Osteoblast (primary cell): ENCODE measurements at regions not wholly inside any gene's neighbourhood (a gene's known extent, or its start where the extent isn't known, plus 50 kb on each side); places are given as distances from the start of the nearest gene placed in this dataset.
A peak's percentile ranks its signal among the peaks of the same experiment; 100 is the strongest.

ENCODE experiments used
- DNase-seq: peaks from one replicate; pipeline ENCODE4 v3.0.0; 2011; ENCODE audit warnings: low spot score, mixed read lengths; ENCODE audit not compliant: insufficient read length; ENCODE audit errors: missing footprints
- H2AFZ ChIP-seq: 2 replicates; pipeline ENCODE4 v1.6.0; 2011; ENCODE audit warnings: mild to moderate bottlenecking, low read length
- H3K27ac ChIP-seq: 2 replicates; pipeline ENCODE4 v1.5.1; 2011; ENCODE audit warnings: mild to moderate bottlenecking, low read depth, low read length, moderate library complexity
- H3K27me3 ChIP-seq: 2 replicates; pipeline ENCODE4 v1.6.0; 2012; ENCODE audit warnings: mild to moderate bottlenecking, control low read depth, inconsistent platforms, low read length, moderate library complexity; ENCODE audit not compliant: insufficient read depth
- H3K36me3 ChIP-seq: 2 replicates; pipeline ENCODE4 v1.5.1; 2011; ENCODE audit warnings: mild to moderate bottlenecking, low read length, control low read depth, moderate library complexity; ENCODE audit not compliant: insufficient read depth
- H3K4me1 ChIP-seq: 2 replicates; pipeline ENCODE4 v1.5.1; 2011; ENCODE audit warnings: mild to moderate bottlenecking, low read length, control low read depth, moderate library complexity; ENCODE audit not compliant: insufficient read depth
- H3K4me2 ChIP-seq: 2 replicates; pipeline ENCODE4 v1.6.0; 2011; ENCODE audit warnings: mild to moderate bottlenecking, low read length; ENCODE audit not compliant: insufficient read depth
- H3K4me3 ChIP-seq: fragments of 200-600 bp; sonication (generic); 3 replicates; pipeline ENCODE4 v1.5.1; 2012; ENCODE audit warnings: mild to moderate bottlenecking, low read length, inconsistent platforms; ENCODE audit not compliant: insufficient read depth
- H3K79me2 ChIP-seq: 2 replicates; pipeline ENCODE4 v1.6.0; 2012; ENCODE audit warnings: mild to moderate bottlenecking, low read length, control low read depth, inconsistent platforms; ENCODE audit not compliant: insufficient read depth
- H3K9me3 ChIP-seq: 2 replicates; pipeline ENCODE4 v1.5.1; 2011; ENCODE audit warnings: low read depth, low read length, control low read depth
- H4K20me1 ChIP-seq: 2 replicates; pipeline ENCODE4 v1.6.0; 2012; ENCODE audit warnings: mild to moderate bottlenecking, low read length, control low read depth; ENCODE audit not compliant: insufficient read depth
- TF ChIP-seq, protein P1 (sequence below): IDR thresholded peaks from 2 replicates; pipeline ENCODE4 v1.5.1; 2011; ENCODE audit warnings: mild to moderate bottlenecking, low read depth, low read length, moderate library complexity; ENCODE audit errors: extremely low read depth

DNA sequence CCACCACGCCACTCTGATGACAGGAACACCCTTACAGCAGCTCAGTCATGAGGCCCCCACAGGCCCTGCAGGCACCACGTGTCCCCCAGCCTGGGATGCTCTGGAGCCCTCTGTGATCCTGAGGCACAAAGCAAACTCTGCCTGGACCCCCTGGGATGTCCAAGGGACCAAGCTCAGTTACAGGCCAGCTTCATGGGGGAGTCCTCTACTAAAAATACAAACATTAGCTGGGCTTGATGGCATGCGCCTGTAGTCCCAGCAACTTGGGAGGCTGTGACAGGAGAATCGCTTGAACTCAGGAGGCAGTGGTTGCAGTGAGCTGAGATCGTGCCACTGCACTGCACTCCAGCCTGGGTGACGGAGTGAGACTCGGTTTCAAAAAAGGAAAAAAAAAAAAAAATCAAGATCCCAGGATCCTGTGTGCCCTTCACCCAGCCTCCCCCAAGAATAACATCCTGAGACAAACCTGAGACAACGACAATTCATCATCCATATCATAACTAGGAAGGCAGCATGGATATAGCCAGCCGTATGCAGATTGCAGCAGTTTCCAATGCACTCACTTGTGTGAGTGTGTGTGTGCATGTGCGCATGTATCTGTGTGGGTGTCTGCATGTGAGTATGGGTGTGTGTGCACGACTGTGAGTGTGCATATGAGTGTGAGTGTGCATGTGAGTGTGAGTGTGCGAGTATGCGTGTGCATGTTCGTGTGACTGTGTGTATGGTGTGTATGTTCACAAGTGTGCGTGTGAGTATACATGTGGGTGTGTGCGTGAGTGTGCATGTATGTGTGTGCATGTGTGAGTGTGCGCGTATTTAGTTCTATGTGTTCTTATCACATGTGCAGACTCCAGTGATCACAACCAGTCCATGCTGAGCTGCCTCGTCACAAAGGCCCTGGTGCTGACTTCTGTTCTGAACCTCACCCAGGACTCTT, 52.1 kb downstream of the NCOR2 start:
- no peak overlapping the region for H2AFZ ChIP-seq
- H3K36me3 ChIP-seq, result peaks cover 10% of the 10 kb centered on the region
- H3K27ac ChIP-seq, result no peak overlapping the region
- H3K9me3 ChIP-seq, result no peaks in the 10 kb centered on the region
- H3K79me2 ChIP-seq, result peaks cover 75% of the 10 kb centered on the region
- no peak overlapping the region for H3K4me2 ChIP-seq
- H4K20me1 ChIP-seq, result peaks cover 83% of the 10 kb centered on the region
- no peak overlapping the region for H3K4me3 ChIP-seq
- peaks cover 59% of the 10 kb centered on the region for H3K4me1 ChIP-seq
- no peak for DNase-seq
- no peaks in the 10 kb centered on the region for H3K27me3 ChIP-seq
- TF ChIP-seq, protein P1, sequence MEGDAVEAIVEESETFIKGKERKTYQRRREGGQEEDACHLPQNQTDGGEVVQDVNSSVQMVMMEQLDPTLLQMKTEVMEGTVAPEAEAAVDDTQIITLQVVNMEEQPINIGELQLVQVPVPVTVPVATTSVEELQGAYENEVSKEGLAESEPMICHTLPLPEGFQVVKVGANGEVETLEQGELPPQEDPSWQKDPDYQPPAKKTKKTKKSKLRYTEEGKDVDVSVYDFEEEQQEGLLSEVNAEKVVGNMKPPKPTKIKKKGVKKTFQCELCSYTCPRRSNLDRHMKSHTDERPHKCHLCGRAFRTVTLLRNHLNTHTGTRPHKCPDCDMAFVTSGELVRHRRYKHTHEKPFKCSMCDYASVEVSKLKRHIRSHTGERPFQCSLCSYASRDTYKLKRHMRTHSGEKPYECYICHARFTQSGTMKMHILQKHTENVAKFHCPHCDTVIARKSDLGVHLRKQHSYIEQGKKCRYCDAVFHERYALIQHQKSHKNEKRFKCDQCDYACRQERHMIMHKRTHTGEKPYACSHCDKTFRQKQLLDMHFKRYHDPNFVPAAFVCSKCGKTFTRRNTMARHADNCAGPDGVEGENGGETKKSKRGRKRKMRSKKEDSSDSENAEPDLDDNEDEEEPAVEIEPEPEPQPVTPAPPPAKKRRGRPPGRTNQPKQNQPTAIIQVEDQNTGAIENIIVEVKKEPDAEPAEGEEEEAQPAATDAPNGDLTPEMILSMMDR, result no peak

DNA sequence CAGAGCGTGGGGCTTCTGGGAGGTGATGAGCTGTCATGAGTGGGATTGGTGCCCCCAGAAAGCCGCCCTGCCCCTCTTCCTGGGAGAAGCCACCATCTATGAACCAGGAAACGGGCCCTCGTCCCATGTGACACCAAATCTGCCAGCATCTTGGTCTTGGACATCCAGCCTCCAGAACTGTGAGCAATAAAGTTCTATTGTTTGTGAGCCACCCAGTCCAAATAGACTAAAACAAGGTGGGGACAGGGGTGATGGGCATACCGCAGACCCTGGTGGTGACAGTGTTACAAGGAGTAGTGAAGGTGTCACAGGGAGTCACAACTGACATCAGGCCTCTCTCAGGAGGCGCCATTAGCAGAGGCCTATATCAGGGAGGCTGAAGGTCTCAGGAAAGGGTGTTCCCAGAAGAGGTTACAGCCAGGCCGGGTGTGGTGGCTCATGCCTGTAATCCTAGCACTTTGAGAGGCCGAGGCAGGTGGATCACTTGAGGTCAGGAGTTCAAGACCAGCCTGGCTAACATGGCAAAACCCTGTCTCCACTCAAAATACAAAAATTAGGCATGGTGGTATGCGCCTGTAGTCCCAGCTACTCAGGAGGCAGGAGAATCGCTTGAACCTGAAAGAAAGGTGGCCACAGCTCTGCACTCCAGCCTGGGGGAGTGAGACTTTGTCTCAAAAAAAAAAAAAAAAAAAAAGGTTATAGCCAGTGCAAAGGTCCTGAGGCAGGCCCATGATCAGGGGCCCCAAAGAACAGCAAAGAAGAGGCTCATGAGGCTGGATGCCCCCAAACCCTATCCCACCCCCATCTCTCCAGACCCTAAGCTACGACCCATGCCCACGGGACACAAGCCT, 53.0 kb downstream of the NCOR2 start:
- DNase-seq, result no peak
- Histone ChIP-seq H3K9me3 (no peaks in the 10 kb centered on the region), H3K36me3 (peaks cover 10% of the 10 kb centered on the region), H2AFZ (no peak overlapping the region), H3K27ac (peak overlapping the region; percentile 95), H3K4me3 (no peak overlapping the region), H3K4me1 (peaks cover 57% of the 10 kb centered on the region), H4K20me1 (peaks cover 84% of the 10 kb centered on the region), H3K4me2 (no peak overlapping the region), H3K27me3 (no peaks in the 10 kb centered on the region), H3K79me2 (peaks cover 76% of the 10 kb centered on the region)
- TF ChIP-seq, protein P1, result no peak

DNA sequence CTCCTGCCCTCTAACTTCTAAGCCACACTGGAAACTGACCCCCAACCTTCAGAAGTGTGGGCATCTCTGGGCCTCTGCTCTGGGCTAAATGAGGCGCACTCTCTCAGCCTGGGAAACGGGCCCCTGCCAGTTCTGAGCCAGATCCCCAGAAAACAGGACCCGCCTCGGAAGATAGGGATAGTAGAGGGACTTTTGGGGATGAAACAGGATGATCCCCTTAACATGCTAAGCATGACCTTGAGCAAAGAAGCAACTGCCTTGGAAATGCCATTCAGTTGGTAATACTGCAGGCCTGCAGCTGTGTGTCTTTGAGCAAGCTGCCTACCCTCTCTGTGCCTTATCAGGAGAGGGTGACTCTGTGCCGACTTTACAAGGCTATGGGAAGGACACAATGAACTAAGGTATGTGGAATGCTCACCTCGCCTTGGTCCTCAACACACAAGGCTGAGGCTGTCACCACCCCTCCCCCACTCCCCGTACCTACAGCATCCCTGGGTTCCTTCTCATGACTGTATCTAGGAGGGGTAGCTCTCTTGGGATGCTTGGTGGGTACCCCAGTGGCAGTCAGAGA, 54.0 kb downstream of the NCOR2 start:
- H3K36me3 ChIP-seq, result peaks cover 10% of the 10 kb centered on the region
- peak overlapping the region; percentile 75 for H3K4me2 ChIP-seq
- H3K4me1 ChIP-seq, result peaks cover 57% of the 10 kb centered on the region
- peaks cover 87% of the 10 kb centered on the region for H4K20me1 ChIP-seq
- no peak overlapping the region for H2AFZ ChIP-seq
- peak overlapping the region; percentile 48 for H3K4me3 ChIP-seq
- H3K79me2 ChIP-seq, result peaks cover 86% of the 10 kb centered on the region
- no peaks in the 10 kb centered on the region for H3K27me3 ChIP-seq
- H3K27ac ChIP-seq, result peak overlapping the region; percentile 95
- no peaks in the 10 kb centered on the region for H3K9me3 ChIP-seq
- peak; percentile 74 for DNase-seq
- TF ChIP-seq, protein P1, result no peak
